ENCODE measurements at regions not wholly inside any gene's neighbourhood (a gene's known extent, or its start where the extent isn't known, plus 50 kb on each side); places are given as distances from the start of the nearest gene placed in this dataset.

DNA sequence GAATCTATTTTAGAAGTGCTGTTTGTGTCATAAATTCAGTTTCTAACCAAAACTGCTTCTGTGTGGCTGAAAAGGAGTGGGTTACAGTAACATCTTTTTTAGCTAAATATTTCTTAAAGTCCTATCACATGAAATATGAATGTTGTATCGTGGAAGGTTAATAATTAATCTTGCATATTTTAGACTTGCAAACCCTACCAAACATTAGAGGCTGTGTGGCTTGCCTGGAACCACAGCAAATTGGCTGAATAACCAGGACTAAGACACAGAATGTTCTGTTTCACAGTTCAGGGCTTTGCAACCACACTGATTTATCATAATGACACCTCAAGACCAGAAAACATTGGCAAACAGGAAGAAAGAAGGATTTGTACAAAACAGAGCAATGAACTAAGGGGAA, 208.9 kb upstream of the CNTNAP5 start:
- TF ChIP-seq, protein P1, sequence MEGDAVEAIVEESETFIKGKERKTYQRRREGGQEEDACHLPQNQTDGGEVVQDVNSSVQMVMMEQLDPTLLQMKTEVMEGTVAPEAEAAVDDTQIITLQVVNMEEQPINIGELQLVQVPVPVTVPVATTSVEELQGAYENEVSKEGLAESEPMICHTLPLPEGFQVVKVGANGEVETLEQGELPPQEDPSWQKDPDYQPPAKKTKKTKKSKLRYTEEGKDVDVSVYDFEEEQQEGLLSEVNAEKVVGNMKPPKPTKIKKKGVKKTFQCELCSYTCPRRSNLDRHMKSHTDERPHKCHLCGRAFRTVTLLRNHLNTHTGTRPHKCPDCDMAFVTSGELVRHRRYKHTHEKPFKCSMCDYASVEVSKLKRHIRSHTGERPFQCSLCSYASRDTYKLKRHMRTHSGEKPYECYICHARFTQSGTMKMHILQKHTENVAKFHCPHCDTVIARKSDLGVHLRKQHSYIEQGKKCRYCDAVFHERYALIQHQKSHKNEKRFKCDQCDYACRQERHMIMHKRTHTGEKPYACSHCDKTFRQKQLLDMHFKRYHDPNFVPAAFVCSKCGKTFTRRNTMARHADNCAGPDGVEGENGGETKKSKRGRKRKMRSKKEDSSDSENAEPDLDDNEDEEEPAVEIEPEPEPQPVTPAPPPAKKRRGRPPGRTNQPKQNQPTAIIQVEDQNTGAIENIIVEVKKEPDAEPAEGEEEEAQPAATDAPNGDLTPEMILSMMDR (IDR thresholded peaks at IDR 0.05; ENCODE audit: insufficient read depth, low read depth, low read length) = no peak
- no peak for TF ChIP-seq EZH2 (IDR thresholded peaks at IDR 0.05; ENCODE audit: insufficient read depth, low read length)
